ENCODE measurements at regions not wholly inside any gene's neighbourhood (a gene's known extent, or its start where the extent isn't known, plus 50 kb on each side); places are given as distances from the start of the nearest gene placed in this dataset.

- TF ChIP-seq CTCF (conservative IDR thresholded peaks at IDR 0.05; ENCODE audit: low read depth, low read length) = no peak
- DNase-seq (ENCODE audit: low read depth) = peak; percentile 72
These were observed 50.0 kb upstream of the ACYP2 start for GRCh38 chr2:54065411-54065810.

GRCh38 chr2:54063967-54064535 lies 51.4 kb upstream of the ACYP2 start:
- no peak for DNase-seq (ENCODE audit: low read depth)
- no peak for TF ChIP-seq CTCF (conservative IDR thresholded peaks at IDR 0.05; ENCODE audit: low read depth, low read length)
- H3K4me3 ChIP-seq (ENCODE audit: low read depth, low read length) = no peak overlapping the region

More at GRCh38 chr2:54065411-54065810, 50.0 kb upstream of the ACYP2 start:
- H3K4me3 ChIP-seq (ENCODE audit: low read depth, low read length) = no peak overlapping the region

GRCh38 chr2:54062401-54062800 lies 53.0 kb upstream of the ACYP2 start:
- no peak for DNase-seq (ENCODE audit: low read depth)
- no peak overlapping the region for H3K4me3 ChIP-seq (ENCODE audit: low read depth, low read length)
- no peak for TF ChIP-seq CTCF (conservative IDR thresholded peaks at IDR 0.05; ENCODE audit: low read depth, low read length)

- DNase-seq (ENCODE audit: low read depth) = no peak
- no peak for TF ChIP-seq CTCF (conservative IDR thresholded peaks at IDR 0.05; ENCODE audit: low read depth, low read length)
- no peak overlapping the region for H3K4me3 ChIP-seq (ENCODE audit: low read depth, low read length)
These were observed 54.1 kb upstream of the ACYP2 start for GRCh38 chr2:54061272-54061671.

- TF ChIP-seq CTCF (conservative IDR thresholded peaks at IDR 0.05; ENCODE audit: low read depth, low read length) = no peak
- H3K4me3 ChIP-seq (ENCODE audit: low read depth, low read length) = no peak overlapping the region
- no peak for DNase-seq (ENCODE audit: low read depth)
These were observed 55.4 kb upstream of the ACYP2 start for GRCh38 chr2:54059986-54060385.

- no peak overlapping the region for H3K4me3 ChIP-seq (ENCODE audit: low read depth, low read length)
- DNase-seq (ENCODE audit: low read depth) = no peak
- TF ChIP-seq CTCF (conservative IDR thresholded peaks at IDR 0.05; ENCODE audit: low read depth, low read length) = no peak
These were observed 55.9 kb upstream of the ACYP2 start for GRCh38 chr2:54059504-54059903.

GRCh38 chr2:54058449-54058848 lies 57.0 kb upstream of the ACYP2 start:
- no peak for DNase-seq (ENCODE audit: low read depth)
- no peak for TF ChIP-seq CTCF (conservative IDR thresholded peaks at IDR 0.05; ENCODE audit: low read depth, low read length)
- H3K4me3 ChIP-seq (ENCODE audit: low read depth, low read length) = no peak overlapping the region

All from choroid plexus epithelial cell (primary cell).